ENCODE measurements at regions not wholly inside any gene's neighbourhood (a gene's known extent, or its start where the extent isn't known, plus 50 kb on each side); places are given as distances from the start of the nearest gene placed in this dataset.
A peak's percentile ranks its signal among the peaks of the same experiment; 100 is the strongest.

DNA sequence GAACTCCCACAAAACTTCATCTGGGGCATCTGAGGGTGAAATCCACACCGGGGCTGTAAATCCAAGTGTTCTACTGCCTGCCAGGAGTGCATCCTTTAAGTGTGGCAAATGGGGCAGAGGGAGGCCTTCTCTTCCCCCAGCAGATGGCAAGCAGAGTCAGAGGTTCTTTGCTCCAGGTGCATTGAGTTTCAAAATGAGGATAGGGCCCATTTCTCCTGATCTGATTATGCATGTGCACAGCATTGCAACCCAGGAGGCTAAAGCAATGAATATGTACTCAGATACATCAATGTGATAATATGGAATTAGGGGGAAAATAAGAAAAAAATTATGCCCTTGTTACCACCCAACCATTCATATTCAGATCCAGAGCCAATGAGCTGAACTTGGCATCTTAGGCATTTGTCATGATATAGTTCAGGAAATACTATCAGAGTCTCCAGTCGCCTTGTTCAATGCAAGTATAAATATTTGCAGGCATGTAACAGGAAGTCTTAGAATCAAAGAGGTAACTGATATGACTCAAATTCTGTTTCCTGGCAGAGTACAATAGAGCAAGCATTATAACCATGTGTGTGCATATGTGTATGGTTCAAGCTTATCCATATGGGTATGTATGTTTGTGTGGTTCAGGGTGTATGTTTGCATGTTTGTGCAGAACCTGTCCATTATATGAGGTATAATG is 473.8 kb upstream of the PKN2 start:
- DNase-seq (no peak), ATAC-seq (peak; percentile 63)
- H3K4me2 ChIP-seq (ENCODE audit: low read length): no peak overlapping the region
- H3K4me1 ChIP-seq (ENCODE audit: insufficient read depth, low read length): no peaks in the 10 kb centered on the region
- no peak overlapping the region for H3K27ac ChIP-seq (ENCODE audit: low read length)
- BruUV-seq (replicated peaks): no TSS peak
- no peaks in the 10 kb centered on the region for H3F3A ChIP-seq (ENCODE audit: low read length, unreplicated experiment)
- no peak overlapping the region for H2AFZ ChIP-seq (ENCODE audit: low read length)
- H3K27me3 ChIP-seq (ENCODE audit: low read length): no peaks in the 10 kb centered on the region
- no peak overlapping the region for H3K9ac ChIP-seq (ENCODE audit: low read length)
- no peaks in the 10 kb centered on the region for H3K79me2 ChIP-seq (ENCODE audit: low read length)
- no peaks in the 10 kb centered on the region for H3K9me3 ChIP-seq (ENCODE audit: low read length)
- intact Hi-C loops (cut with micrococcal nuclease): no loop called here
- no peak for TF ChIP-seq EZH2phosphoT487 (IDR thresholded peaks at IDR 0.05; ENCODE audit: borderline replicate concordance, low read length)
- TF ChIP-seq, protein P1, sequence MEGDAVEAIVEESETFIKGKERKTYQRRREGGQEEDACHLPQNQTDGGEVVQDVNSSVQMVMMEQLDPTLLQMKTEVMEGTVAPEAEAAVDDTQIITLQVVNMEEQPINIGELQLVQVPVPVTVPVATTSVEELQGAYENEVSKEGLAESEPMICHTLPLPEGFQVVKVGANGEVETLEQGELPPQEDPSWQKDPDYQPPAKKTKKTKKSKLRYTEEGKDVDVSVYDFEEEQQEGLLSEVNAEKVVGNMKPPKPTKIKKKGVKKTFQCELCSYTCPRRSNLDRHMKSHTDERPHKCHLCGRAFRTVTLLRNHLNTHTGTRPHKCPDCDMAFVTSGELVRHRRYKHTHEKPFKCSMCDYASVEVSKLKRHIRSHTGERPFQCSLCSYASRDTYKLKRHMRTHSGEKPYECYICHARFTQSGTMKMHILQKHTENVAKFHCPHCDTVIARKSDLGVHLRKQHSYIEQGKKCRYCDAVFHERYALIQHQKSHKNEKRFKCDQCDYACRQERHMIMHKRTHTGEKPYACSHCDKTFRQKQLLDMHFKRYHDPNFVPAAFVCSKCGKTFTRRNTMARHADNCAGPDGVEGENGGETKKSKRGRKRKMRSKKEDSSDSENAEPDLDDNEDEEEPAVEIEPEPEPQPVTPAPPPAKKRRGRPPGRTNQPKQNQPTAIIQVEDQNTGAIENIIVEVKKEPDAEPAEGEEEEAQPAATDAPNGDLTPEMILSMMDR (conservative IDR thresholded peaks at IDR 0.05; ENCODE audit: low read depth, low read length): no peak
- TF ChIP-seq EZH2 (IDR thresholded peaks at IDR 0.05; ENCODE audit: low read length, unreplicated experiment): no peak
- no peaks in the 10 kb centered on the region for H4K20me1 ChIP-seq (ENCODE audit: low read length)
- H3K9me2 ChIP-seq (replicated peaks; ENCODE audit: low read length): no peaks in the 10 kb centered on the region
- ChIA-PET POLR2A (ENCODE audit: unreplicated experiment) (no interaction called here), CTCF (no interaction called here)
- no peak overlapping the region for H3K4me3 ChIP-seq (ENCODE audit: low read length)
- no peaks in the 10 kb centered on the region for H3K36me3 ChIP-seq (ENCODE audit: low read depth, low read length)

DNA sequence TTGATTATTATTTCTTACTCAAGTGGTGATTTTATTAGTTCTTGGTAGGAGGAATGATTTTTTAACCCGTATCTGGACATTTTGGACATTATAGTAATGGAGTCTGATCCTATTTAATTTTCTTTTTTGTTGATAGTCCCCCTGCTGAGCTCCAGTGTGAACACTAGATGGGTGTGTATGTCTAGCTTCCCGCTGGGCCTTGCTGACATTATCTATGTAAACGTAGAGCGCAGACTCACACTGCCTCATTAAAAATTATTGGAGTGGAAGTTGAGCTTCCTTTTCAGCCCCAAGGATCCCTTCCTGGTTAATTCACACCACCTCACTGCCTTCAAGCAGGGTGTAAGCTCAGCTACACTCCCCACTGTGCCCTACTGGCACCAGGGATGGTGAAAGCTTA is 467.6 kb upstream of the PKN2 start:
- H3K36me3 ChIP-seq (ENCODE audit: low read depth, low read length): no peaks in the 10 kb centered on the region
- no peaks in the 10 kb centered on the region for H3K4me1 ChIP-seq (ENCODE audit: insufficient read depth, low read length)
- TF ChIP-seq, protein P1 (conservative IDR thresholded peaks at IDR 0.05; ENCODE audit: low read depth, low read length): peak; percentile 38; the same call in 1 of the 2 replicates
- TF ChIP-seq EZH2phosphoT487 (IDR thresholded peaks at IDR 0.05; ENCODE audit: borderline replicate concordance, low read length) (no peak), EZH2 (IDR thresholded peaks at IDR 0.05; ENCODE audit: low read length, unreplicated experiment) (no peak)
- no peak overlapping the region for H3K4me3 ChIP-seq (ENCODE audit: low read length)
- ChIA-PET CTCF (interaction anchor here (0.5 to 1.0 kb wide), 4 partner anchors 22 to 209 kb away, joined by 3 to 4 read pairs (median 3); no protein-coding TSS in a partner anchor), POLR2A (ENCODE audit: unreplicated experiment) (no interaction called here)
- no peak overlapping the region for H3K9ac ChIP-seq (ENCODE audit: low read length)
- H3K9me3 ChIP-seq (ENCODE audit: low read length): no peaks in the 10 kb centered on the region
- no peaks in the 10 kb centered on the region for H3F3A ChIP-seq (ENCODE audit: low read length, unreplicated experiment)
- peak; percentile 74 for ATAC-seq
- no peak overlapping the region for H3K4me2 ChIP-seq (ENCODE audit: low read length)
- BruUV-seq (replicated peaks): no TSS peak
- peak; percentile 14 for DNase-seq
- no peaks in the 10 kb centered on the region for H4K20me1 ChIP-seq (ENCODE audit: low read length)
- H3K27ac ChIP-seq (ENCODE audit: low read length): no peak overlapping the region
- no peaks in the 10 kb centered on the region for H3K27me3 ChIP-seq (ENCODE audit: low read length)
- intact Hi-C loops (cut with micrococcal nuclease): loop anchor here (2.0 kb wide), 1 partner anchor 86 kb away; no protein-coding TSS in a partner anchor
- H3K79me2 ChIP-seq (ENCODE audit: low read length): no peaks in the 10 kb centered on the region
- no peaks in the 10 kb centered on the region for H3K9me2 ChIP-seq (replicated peaks; ENCODE audit: low read length)
- no peak overlapping the region for H2AFZ ChIP-seq (ENCODE audit: low read length)

DNA sequence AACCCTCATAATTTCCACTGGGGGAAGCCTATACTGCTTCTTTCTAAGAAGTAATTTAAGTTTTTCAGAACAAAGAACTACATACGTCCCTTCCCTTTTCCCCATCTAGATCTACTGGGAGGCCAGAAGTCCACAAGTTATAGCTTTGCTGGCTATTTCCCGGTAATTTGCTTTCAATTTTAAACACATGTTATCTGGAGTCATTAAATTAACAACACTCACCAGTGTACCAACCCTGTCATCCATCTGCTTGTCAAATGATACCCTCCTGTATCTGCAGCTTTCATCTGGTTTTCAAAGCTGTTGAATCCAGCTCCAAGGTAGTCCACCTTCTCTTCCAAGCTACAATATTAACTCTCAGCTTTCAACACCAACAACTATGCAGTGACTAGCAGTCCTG is 466.7 kb upstream of the PKN2 start:
- Histone ChIP-seq H3K4me2 (ENCODE audit: low read length) (no peak overlapping the region), H3K4me3 (ENCODE audit: low read length) (no peak overlapping the region), H3F3A (ENCODE audit: low read length, unreplicated experiment) (no peaks in the 10 kb centered on the region), H3K9me2 (replicated peaks; ENCODE audit: low read length) (no peaks in the 10 kb centered on the region), H3K9me3 (ENCODE audit: low read length) (no peaks in the 10 kb centered on the region), H4K20me1 (ENCODE audit: low read length) (no peaks in the 10 kb centered on the region), H3K36me3 (ENCODE audit: low read depth, low read length) (no peaks in the 10 kb centered on the region), H3K4me1 (ENCODE audit: insufficient read depth, low read length) (no peaks in the 10 kb centered on the region), H3K27me3 (ENCODE audit: low read length) (no peaks in the 10 kb centered on the region), H3K9ac (ENCODE audit: low read length) (no peak overlapping the region), H3K79me2 (ENCODE audit: low read length) (no peaks in the 10 kb centered on the region), H2AFZ (ENCODE audit: low read length) (no peak overlapping the region), H3K27ac (ENCODE audit: low read length) (no peak overlapping the region)
- no peak for TF ChIP-seq EZH2 (IDR thresholded peaks at IDR 0.05; ENCODE audit: low read length, unreplicated experiment)
- TF ChIP-seq, protein P1 (conservative IDR thresholded peaks at IDR 0.05; ENCODE audit: low read depth, low read length): no peak
- no peak for TF ChIP-seq EZH2phosphoT487 (IDR thresholded peaks at IDR 0.05; ENCODE audit: borderline replicate concordance, low read length)
- DNase-seq (no peak), ATAC-seq (no peak)
- ChIA-PET CTCF (interaction anchor here (1.0 kb wide), 1 partner anchor 86 kb away, joined by 3 read pairs; no protein-coding TSS in a partner anchor), POLR2A (ENCODE audit: unreplicated experiment) (no interaction called here)
- no TSS peak for BruUV-seq (replicated peaks)
- intact Hi-C loops (cut with micrococcal nuclease): loop anchor here (2.0 kb wide), 1 partner anchor 85 kb away; no protein-coding TSS in a partner anchor

Data from PC-3 (cell line).